ENCODE measurements at regions not wholly inside any gene's neighbourhood (a gene's known extent, or its start where the extent isn't known, plus 50 kb on each side); places are given as distances from the start of the nearest gene placed in this dataset.

DNA sequence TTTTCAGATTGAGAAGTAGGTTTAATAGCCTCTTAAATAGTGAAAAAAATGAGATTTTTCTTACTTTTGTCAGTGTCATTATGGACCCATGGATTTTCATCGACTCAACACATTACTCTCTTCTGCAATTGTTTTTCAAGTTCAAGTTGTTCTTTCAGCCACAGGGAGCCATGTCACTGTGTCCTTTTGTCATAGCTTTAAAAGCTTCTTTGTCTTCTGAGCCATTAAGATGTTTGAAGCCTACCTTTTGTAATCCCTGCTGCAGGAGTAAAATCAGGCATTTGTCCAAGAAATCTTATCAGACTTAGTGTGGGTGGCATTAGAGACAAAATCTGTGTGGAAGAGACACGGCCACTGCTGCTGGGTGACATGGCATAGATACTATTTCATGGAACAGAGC is 92.8 kb upstream of the ZP4 start:
- in situ Hi-C loops (cut with HindIII; ENCODE audit: low sequenced_read_pairs), result no loop called here
- no peak for DNase-seq (ENCODE audit: low read depth)
- TF ChIP-seq, protein P1, sequence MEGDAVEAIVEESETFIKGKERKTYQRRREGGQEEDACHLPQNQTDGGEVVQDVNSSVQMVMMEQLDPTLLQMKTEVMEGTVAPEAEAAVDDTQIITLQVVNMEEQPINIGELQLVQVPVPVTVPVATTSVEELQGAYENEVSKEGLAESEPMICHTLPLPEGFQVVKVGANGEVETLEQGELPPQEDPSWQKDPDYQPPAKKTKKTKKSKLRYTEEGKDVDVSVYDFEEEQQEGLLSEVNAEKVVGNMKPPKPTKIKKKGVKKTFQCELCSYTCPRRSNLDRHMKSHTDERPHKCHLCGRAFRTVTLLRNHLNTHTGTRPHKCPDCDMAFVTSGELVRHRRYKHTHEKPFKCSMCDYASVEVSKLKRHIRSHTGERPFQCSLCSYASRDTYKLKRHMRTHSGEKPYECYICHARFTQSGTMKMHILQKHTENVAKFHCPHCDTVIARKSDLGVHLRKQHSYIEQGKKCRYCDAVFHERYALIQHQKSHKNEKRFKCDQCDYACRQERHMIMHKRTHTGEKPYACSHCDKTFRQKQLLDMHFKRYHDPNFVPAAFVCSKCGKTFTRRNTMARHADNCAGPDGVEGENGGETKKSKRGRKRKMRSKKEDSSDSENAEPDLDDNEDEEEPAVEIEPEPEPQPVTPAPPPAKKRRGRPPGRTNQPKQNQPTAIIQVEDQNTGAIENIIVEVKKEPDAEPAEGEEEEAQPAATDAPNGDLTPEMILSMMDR (IDR thresholded peaks at IDR 0.05; ENCODE audit: low read depth, low read length, missing control alignments), result no peak

DNA sequence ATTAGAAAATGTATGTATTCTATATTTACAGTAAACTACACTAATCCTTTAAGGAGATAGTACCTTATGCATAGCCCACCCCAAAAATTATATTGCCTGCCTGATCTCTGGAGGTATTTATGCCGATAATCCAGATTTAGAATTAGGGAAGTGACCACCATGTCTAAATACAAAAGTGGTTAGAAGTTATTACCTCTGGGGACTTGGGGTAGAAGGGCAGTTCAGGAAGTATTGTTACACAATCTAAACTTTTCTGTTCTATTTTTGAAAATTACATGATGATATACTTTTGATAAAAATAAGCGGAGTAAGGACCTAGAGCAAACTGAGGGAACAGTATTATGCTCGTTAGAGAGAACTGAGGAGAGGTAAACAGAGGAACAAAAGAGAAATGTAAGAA is 90.5 kb upstream of the ZP4 start:
- in situ Hi-C loops (cut with HindIII; ENCODE audit: low sequenced_read_pairs), result no loop called here
- TF ChIP-seq, protein P1 (IDR thresholded peaks at IDR 0.05; ENCODE audit: low read depth, low read length, missing control alignments), result no peak
- DNase-seq (ENCODE audit: low read depth), result no peak
- no peak overlapping the region for H3K4me3 ChIP-seq (ENCODE audit: low read depth, low read length)

More for the DNA sequence above, 92.8 kb upstream of the ZP4 start:
- no peak overlapping the region for H3K4me3 ChIP-seq (ENCODE audit: low read depth, low read length)

DNA sequence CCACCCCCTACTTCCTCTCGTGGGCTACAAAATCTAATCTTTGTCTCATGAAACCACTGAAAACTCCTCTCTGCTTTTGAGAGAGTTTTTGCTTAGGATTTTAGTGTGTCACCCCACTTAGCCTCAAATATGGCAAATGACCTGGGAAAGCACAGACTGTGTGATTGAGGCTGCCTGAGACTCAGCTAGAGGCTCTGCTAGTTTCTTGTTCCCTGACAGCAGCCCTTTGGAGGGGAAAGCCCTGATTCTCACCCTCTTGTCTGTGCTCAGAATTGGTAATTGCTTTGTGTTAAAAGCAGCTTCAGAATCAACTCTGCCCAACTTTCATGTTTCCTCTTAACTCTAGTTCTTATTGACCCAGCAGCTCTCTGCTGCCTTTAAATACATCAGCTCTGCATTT is 85.6 kb upstream of the ZP4 start:
- DNase-seq (ENCODE audit: low read depth), result no peak
- in situ Hi-C loops (cut with HindIII; ENCODE audit: low sequenced_read_pairs), result no loop called here
- TF ChIP-seq, protein P1 (IDR thresholded peaks at IDR 0.05; ENCODE audit: low read depth, low read length, missing control alignments), result no peak
- H3K4me3 ChIP-seq (ENCODE audit: low read depth, low read length), result no peak overlapping the region

DNA sequence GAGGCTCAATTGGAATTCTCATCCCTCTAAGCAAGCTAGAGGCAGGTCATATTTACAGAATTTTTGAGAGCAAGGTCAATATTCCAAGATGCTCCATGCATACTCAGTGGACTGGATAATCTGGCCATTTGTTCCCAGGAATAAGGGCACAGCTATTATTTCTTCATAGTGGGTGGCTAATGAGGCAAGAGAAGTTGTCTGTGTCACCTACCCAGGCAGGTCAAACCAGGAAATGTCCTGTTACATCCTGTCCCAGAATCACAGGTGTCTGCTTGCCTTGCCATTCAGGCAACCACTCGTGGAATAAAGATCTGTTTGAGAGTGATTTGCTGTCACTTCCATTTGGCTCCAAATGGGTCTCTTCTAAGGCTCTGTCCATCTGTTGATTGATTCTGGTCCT is 85.2 kb upstream of the ZP4 start:
- no peak for DNase-seq (ENCODE audit: low read depth)

DNA sequence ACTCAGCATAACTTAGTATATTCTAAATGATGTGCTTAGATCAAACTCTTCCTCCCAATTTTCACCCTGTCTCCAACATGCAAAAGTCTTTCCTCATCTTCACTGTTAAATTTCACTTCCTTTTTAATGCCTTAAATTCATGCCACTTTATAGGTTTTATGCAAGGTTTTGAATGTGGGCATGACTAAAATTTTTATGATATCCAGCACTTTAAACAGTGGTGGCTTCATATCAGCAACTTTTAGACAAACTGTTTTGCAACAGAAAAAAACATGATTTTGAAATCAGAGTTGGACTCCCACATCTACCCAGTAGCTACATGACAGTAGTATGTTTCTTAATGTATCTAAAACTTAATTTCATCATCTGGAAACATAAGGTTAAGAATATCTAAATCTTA is 84.7 kb upstream of the ZP4 start:
- H3K4me3 ChIP-seq (ENCODE audit: low read depth, low read length), result no peak overlapping the region
- TF ChIP-seq, protein P1 (IDR thresholded peaks at IDR 0.05; ENCODE audit: low read depth, low read length, missing control alignments), result no peak
- in situ Hi-C loops (cut with HindIII; ENCODE audit: low sequenced_read_pairs), result no loop called here
- no peak for DNase-seq (ENCODE audit: low read depth)

More for the DNA sequence above, 85.2 kb upstream of the ZP4 start:
- in situ Hi-C loops (cut with HindIII; ENCODE audit: low sequenced_read_pairs), result no loop called here
- no peak overlapping the region for H3K4me3 ChIP-seq (ENCODE audit: low read depth, low read length)
- TF ChIP-seq, protein P1 (IDR thresholded peaks at IDR 0.05; ENCODE audit: low read depth, low read length, missing control alignments), result no peak

DNA sequence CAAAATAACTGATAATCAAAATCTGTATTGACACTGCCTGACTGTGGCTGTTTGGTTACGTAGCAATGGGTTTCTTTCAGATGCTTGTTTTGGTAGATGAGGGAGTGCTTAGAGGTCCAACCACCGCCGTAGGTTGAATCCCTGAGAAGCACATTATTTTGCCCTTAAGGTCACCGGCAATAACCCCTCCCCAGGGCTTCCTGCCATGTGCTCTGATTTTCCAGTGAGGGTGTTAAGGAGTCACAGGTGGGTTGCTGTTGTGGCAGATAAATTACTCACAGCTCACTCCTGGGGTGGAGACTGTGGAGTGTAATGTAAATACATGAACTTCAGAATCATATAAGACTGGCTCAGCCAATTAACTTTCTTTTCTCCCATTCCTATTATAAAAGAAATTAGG is 81.5 kb upstream of the ZP4 start:
- TF ChIP-seq, protein P1 (IDR thresholded peaks at IDR 0.05; ENCODE audit: low read depth, low read length, missing control alignments), result no peak
- H3K4me3 ChIP-seq (ENCODE audit: low read depth, low read length), result no peak overlapping the region
- in situ Hi-C loops (cut with HindIII; ENCODE audit: low sequenced_read_pairs), result no loop called here
- no peak for DNase-seq (ENCODE audit: low read depth)

DNA sequence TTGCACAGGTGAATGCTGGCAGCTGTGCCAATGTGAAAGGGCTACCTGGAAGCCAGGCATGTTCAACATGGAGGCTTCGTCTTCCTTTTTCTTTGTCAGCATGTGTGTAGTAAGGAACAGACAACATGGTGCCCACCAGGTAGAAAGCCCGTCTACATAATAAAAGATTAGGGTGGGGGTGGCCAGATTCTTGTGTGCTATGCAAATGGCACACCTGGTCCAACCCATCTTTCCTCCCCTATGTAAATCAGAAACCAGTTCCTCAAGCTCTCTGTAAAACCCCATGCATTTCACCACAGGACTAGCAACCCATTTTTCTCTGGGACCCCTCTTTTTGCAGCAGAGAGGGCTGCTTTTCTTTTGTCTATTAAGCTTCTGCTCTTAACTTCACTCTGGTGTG is 72.3 kb upstream of the ZP4 start:
- in situ Hi-C loops (cut with HindIII; ENCODE audit: low sequenced_read_pairs), result loop anchor here (10.0 kb wide), 1 partner anchor 652 kb away; no protein-coding TSS in a partner anchor
- TF ChIP-seq, protein P1 (IDR thresholded peaks at IDR 0.05; ENCODE audit: low read depth, low read length, missing control alignments), result no peak
- DNase-seq (ENCODE audit: low read depth), result no peak
- H3K4me3 ChIP-seq (ENCODE audit: low read depth, low read length), result no peak overlapping the region
